ENCODE measurements at regions not wholly inside any gene's neighbourhood (a gene's known extent, or its start where the extent isn't known, plus 50 kb on each side); places are given as distances from the start of the nearest gene placed in this dataset.
A peak's percentile ranks its signal among the peaks of the same experiment; 100 is the strongest.

- TF ChIP-seq LCORL (IDR thresholded peaks at IDR 0.05) (no peak), LCORL (CRISPR knock-in tag; IDR thresholded peaks at IDR 0.05) (0 out of 2 replicates have a peak, but pooled peaks have one; percentile 18), ESRRA (CRISPR knock-in tag; IDR thresholded peaks at IDR 0.05; ENCODE audit: low read depth) (peak; percentile 48; the same call in 1 of the 2 replicates), ZMYM3 (CRISPR knock-in tag; IDR thresholded peaks at IDR 0.05) (no peak), NAIF1 (CRISPR knock-in tag; IDR thresholded peaks at IDR 0.05; ENCODE audit: borderline replicate concordance) (no peak), ASH2L (IDR thresholded peaks at IDR 0.05; ENCODE audit: insufficient read length, low read depth, low read length) (no peak), IKZF1 (IDR thresholded peaks at IDR 0.05) (no peak), ZNF260 (CRISPR knock-in tag; IDR thresholded peaks at IDR 0.05; ENCODE audit: borderline replicate concordance, low read depth) (no peak), SRSF9 (IDR thresholded peaks at IDR 0.05; ENCODE audit: borderline replicate concordance, insufficient read depth, low read depth, low read length, poor library complexity, severe bottlenecking) (no peak), NCOA5 (CRISPR knock-in tag; IDR thresholded peaks at IDR 0.05) (no peak), ZNF280B (CRISPR knock-in tag; IDR thresholded peaks at IDR 0.05; ENCODE audit: borderline replicate concordance) (no peak), KLF15 (CRISPR knock-in tag; IDR thresholded peaks at IDR 0.05; ENCODE audit: borderline replicate concordance) (no peak), ZFX (CRISPR knock-in tag; IDR thresholded peaks at IDR 0.05; ENCODE audit: low read depth) (no peak), FOXK2 (IDR thresholded peaks at IDR 0.05) (no peak), SNAPC2 (CRISPR knock-in tag; IDR thresholded peaks at IDR 0.05) (no peak)
- TF ChIP-seq, protein P1, sequence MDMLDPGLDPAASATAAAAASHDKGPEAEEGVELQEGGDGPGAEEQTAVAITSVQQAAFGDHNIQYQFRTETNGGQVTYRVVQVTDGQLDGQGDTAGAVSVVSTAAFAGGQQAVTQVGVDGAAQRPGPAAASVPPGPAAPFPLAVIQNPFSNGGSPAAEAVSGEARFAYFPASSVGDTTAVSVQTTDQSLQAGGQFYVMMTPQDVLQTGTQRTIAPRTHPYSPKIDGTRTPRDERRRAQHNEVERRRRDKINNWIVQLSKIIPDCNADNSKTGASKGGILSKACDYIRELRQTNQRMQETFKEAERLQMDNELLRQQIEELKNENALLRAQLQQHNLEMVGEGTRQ (IDR thresholded peaks at IDR 0.05; ENCODE audit: low read depth, low read length): no peak
- TF ChIP-seq, protein P1 (CRISPR knock-in tag; IDR thresholded peaks at IDR 0.05; ENCODE audit: borderline replicate concordance): no peak
- TF ChIP-seq, protein P2, sequence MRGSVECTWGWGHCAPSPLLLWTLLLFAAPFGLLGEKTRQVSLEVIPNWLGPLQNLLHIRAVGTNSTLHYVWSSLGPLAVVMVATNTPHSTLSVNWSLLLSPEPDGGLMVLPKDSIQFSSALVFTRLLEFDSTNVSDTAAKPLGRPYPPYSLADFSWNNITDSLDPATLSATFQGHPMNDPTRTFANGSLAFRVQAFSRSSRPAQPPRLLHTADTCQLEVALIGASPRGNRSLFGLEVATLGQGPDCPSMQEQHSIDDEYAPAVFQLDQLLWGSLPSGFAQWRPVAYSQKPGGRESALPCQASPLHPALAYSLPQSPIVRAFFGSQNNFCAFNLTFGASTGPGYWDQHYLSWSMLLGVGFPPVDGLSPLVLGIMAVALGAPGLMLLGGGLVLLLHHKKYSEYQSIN (CRISPR knock-in tag; IDR thresholded peaks at IDR 0.05; ENCODE audit: borderline replicate concordance): no peak
- TF ChIP-seq, protein P3, sequence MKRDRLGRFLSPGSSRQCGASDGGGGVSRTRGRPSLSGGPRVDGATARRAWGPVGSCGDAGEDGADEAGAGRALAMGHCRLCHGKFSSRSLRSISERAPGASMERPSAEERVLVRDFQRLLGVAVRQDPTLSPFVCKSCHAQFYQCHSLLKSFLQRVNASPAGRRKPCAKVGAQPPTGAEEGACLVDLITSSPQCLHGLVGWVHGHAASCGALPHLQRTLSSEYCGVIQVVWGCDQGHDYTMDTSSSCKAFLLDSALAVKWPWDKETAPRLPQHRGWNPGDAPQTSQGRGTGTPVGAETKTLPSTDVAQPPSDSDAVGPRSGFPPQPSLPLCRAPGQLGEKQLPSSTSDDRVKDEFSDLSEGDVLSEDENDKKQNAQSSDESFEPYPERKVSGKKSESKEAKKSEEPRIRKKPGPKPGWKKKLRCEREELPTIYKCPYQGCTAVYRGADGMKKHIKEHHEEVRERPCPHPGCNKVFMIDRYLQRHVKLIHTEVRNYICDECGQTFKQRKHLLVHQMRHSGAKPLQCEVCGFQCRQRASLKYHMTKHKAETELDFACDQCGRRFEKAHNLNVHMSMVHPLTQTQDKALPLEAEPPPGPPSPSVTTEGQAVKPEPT (CRISPR knock-in tag; IDR thresholded peaks at IDR 0.05; ENCODE audit: low read depth): no peak
- TF ChIP-seq, protein P4, sequence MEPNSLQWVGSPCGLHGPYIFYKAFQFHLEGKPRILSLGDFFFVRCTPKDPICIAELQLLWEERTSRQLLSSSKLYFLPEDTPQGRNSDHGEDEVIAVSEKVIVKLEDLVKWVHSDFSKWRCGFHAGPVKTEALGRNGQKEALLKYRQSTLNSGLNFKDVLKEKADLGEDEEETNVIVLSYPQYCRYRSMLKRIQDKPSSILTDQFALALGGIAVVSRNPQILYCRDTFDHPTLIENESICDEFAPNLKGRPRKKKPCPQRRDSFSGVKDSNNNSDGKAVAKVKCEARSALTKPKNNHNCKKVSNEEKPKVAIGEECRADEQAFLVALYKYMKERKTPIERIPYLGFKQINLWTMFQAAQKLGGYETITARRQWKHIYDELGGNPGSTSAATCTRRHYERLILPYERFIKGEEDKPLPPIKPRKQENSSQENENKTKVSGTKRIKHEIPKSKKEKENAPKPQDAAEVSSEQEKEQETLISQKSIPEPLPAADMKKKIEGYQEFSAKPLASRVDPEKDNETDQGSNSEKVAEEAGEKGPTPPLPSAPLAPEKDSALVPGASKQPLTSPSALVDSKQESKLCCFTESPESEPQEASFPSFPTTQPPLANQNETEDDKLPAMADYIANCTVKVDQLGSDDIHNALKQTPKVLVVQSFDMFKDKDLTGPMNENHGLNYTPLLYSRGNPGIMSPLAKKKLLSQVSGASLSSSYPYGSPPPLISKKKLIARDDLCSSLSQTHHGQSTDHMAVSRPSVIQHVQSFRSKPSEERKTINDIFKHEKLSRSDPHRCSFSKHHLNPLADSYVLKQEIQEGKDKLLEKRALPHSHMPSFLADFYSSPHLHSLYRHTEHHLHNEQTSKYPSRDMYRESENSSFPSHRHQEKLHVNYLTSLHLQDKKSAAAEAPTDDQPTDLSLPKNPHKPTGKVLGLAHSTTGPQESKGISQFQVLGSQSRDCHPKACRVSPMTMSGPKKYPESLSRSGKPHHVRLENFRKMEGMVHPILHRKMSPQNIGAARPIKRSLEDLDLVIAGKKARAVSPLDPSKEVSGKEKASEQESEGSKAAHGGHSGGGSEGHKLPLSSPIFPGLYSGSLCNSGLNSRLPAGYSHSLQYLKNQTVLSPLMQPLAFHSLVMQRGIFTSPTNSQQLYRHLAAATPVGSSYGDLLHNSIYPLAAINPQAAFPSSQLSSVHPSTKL (CRISPR knock-in tag; IDR thresholded peaks at IDR 0.05): peak; percentile 33; the same call in 1 of the 2 replicates
These were observed 339.6 kb downstream of the PMP22 start (continued) for GRCh38 chr17:14925498-14925897.

Data from HepG2 (cell line).